OCI-LY3 (cell line): ENCODE measurements at regions not wholly inside any gene's neighbourhood (a gene's known extent, or its start where the extent isn't known, plus 50 kb on each side); places are given as distances from the start of the nearest gene placed in this dataset.

ENCODE experiments used
- H2AFZ ChIP-seq: fragments of 200-600, 300-600 bp; shearing (Covaris generic); 2 replicates; pipeline ENCODE4 v1.6.0; 2014; ENCODE audit warnings: antibody characterized with exemption, low read depth, low read length
- H3K27ac ChIP-seq: fragments of 200-600, 300-600 bp; sonication (generic); 2 replicates; pipeline ENCODE4 v1.5.1; 2014; ENCODE audit warnings: mild to moderate bottlenecking, low read length, moderate library complexity, mixed read lengths
- H3K27me3 ChIP-seq: fragments of 200-600, 300-600 bp; sonication (generic); 2 replicates; pipeline ENCODE4 v1.6.1; 2014; ENCODE audit warnings: low read depth, low read length, mixed read lengths
- H3K36me3 ChIP-seq: fragments of 200-600, 300-600 bp; sonication (generic); replicated peaks from 2 replicates; pipeline ENCODE3; 2014; ENCODE audit warnings: low read depth, low read length, mixed read lengths
- H3K4me1 ChIP-seq: fragments of 300-600, 200-600 bp; sonication (generic); 2 replicates; pipeline ENCODE4 v1.6.1; 2014; ENCODE audit warnings: low read length, mixed read lengths
- H3K4me2 ChIP-seq: fragments of 200-600, 300-600 bp; sonication (generic); 2 replicates; pipeline ENCODE4 v1.6.1; 2014; ENCODE audit warnings: low read length, mixed read lengths
- H3K4me3 ChIP-seq: fragments of 300-600, 200-600 bp; sonication (generic); 2 replicates; pipeline ENCODE4 v1.5.1; 2014; ENCODE audit warnings: antibody characterized with exemption, mild to moderate bottlenecking, low read length, moderate library complexity
- H3K79me2 ChIP-seq: fragments of 300-600, 200-600 bp; shearing (Covaris generic); 2 replicates; pipeline ENCODE4 v1.6.1; 2014; ENCODE audit warnings: mild to moderate bottlenecking, low read length, mixed read lengths
- H3K9ac ChIP-seq: fragments of 300-600, 200-600 bp; shearing (Covaris generic); 2 replicates; pipeline ENCODE4 v1.6.0; 2014; ENCODE audit warnings: mild to moderate bottlenecking, low read length, moderate library complexity
- H3K9me3 ChIP-seq: fragments of 200-600, 300-600 bp; shearing (Covaris generic); 2 replicates; pipeline ENCODE4 v1.6.1; 2014; ENCODE audit warnings: low read length, mixed read lengths; ENCODE audit not compliant: insufficient read depth
- H4K20me1 ChIP-seq: fragments of 200-600, 300-600 bp; sonication (generic); 2 replicates; pipeline ENCODE4 v1.6.1; 2016; ENCODE audit warnings: low read length, mixed read lengths; ENCODE audit not compliant: insufficient read depth
- EZH2phosphoT487 ChIP-seq: fragments of 200-600 bp; shearing (Covaris generic); IDR thresholded peaks from 2 replicates; pipeline ENCODE4 v1.6.1; 2018; ENCODE audit warnings: antibody characterized with exemption, mixed run types, low read depth
- TF ChIP-seq, protein P1 (sequence below): fragments of 200-600, 300-600 bp; sonication (generic); IDR thresholded peaks from 2 replicates; pipeline ENCODE4 v1.5.1; 2014; ENCODE audit warnings: antibody characterized with exemption, low read length, low read depth

DNA sequence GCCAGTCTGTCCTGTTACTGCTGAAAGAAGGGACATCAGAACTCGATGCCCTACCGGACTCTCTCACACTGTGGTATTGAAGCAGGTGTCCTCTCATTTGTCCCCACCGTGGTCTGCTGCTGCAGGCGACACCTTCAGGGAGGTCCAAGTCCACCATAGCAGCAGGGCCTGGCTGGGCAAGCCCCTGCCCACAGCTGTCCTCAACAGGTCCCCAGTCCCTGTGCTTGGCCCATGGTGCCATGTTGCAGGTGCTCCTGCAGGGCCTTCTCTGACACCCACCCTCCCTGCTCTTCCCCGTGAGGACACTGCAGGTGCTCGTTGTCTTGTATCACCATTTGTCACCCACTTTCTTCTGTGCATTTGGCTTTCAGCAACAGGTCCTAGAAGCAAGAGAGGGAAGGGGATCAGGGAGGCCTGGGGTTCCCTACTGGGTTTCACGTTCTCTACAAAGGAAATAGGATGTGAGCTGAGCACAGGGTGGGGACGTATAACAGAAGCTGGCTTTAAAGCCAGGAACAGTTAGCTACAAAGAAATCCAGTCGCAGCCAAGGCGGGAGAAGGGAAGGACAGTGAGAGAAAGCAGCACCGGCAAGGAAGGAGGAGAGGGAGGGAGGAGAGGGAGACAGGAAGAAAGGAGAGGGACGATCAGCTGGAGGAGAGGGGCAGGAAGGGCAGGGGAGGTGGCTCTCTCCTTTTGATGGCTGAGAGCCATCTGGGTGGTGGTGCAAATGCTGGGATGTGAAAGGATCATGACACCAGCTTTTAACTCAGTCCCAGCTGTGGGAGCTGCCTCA is 117.7 kb upstream of the FRMD4A start:
- H3K4me2 ChIP-seq, result no peak overlapping the region

DNA sequence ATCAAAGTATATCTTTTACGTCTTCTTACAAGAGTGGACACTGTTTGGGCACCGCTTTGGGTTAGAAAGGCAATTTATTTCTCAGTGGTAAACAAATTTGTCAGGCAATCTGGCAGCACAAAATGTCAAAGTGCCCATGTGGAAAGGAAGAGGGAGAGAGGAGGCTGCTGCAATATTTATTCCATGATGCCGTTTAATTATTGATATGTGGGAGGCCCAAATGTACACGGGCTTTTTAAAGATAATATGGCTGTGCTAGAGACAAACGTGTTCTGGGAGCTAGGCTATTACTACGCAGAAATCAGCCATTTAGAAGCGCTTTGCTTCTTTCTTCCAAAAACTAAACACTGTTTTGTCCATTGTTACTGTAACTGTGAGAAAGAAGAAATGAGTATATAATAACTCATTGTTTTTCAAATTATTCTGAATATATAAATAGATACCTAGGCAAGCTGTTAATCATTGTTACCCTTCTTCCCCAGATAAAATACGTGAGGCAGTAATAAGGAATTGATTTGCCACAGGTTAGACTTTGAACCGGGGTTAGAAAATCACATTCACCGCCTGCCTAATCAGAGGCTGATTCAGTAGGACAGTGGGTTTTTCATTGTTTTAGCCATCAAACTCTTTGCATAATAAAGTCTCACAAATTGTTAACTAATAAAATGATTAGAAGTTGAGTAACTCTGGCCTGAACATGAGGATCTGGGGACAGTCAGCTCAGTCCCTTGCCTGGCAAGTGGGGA is 116.5 kb upstream of the FRMD4A start:
- Histone ChIP-seq H3K79me2 (no peaks in the 10 kb centered on the region), H3K4me2 (no peak overlapping the region), H3K27me3 (peaks cover 9% of the 10 kb centered on the region), H3K4me3 (no peak overlapping the region), H3K4me1 (no peaks in the 10 kb centered on the region), H3K36me3 (no peaks in the 10 kb centered on the region), H3K9ac (no peak overlapping the region), H3K9me3 (no peaks in the 10 kb centered on the region), H2AFZ (no peak overlapping the region), H3K27ac (no peak overlapping the region), H4K20me1 (no peaks in the 10 kb centered on the region)
- TF ChIP-seq EZH2phosphoT487, result no peak

More for the DNA sequence above, 117.7 kb upstream of the FRMD4A start:
- TF ChIP-seq, protein P1, sequence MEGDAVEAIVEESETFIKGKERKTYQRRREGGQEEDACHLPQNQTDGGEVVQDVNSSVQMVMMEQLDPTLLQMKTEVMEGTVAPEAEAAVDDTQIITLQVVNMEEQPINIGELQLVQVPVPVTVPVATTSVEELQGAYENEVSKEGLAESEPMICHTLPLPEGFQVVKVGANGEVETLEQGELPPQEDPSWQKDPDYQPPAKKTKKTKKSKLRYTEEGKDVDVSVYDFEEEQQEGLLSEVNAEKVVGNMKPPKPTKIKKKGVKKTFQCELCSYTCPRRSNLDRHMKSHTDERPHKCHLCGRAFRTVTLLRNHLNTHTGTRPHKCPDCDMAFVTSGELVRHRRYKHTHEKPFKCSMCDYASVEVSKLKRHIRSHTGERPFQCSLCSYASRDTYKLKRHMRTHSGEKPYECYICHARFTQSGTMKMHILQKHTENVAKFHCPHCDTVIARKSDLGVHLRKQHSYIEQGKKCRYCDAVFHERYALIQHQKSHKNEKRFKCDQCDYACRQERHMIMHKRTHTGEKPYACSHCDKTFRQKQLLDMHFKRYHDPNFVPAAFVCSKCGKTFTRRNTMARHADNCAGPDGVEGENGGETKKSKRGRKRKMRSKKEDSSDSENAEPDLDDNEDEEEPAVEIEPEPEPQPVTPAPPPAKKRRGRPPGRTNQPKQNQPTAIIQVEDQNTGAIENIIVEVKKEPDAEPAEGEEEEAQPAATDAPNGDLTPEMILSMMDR, result no peak
- TF ChIP-seq EZH2phosphoT487, result no peak
- Histone ChIP-seq H4K20me1 (no peaks in the 10 kb centered on the region), H3K27me3 (peaks cover 9% of the 10 kb centered on the region), H3K27ac (no peak overlapping the region), H3K9me3 (no peaks in the 10 kb centered on the region), H2AFZ (no peak overlapping the region), H3K36me3 (no peaks in the 10 kb centered on the region), H3K4me1 (no peaks in the 10 kb centered on the region), H3K79me2 (no peaks in the 10 kb centered on the region), H3K9ac (no peak overlapping the region), H3K4me3 (no peak overlapping the region)

DNA sequence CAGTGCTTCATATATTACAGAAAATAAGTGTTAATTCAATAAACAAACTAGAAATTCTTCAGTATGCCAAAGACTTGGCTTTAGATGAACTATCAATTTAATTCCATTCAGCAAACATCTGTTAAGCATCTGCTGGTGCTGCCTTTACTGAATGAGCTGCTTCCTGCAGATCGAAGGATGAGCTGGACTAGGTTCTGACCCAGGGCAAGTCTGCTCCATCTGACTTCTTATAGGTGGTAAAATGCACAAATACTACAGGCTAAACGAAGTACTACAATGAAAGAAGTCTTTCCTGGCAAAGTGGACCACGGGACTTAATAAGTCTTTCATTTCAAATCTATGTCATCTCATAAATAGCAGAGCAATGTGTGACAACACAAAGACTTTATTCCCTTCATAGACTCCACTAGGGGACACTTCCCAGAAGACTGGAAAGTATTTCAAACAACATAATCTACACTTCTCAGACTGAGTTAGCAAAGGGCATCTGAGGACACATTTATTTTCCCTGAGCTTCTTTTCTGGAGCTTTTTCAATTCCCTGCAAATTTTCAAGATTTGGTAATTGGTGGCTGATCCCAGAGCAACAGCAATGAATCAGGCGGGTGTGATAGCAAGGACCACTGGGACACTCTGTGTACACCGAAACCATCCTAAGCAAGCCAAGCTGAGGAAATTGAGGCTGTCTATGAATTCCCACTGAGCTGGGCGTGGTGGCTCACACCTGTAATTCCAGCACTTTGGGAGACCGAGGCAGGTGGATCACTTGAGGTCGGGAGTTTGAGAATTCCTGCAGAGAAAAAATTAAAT is 108.9 kb upstream of the FRMD4A start:
- Histone ChIP-seq H3K27me3 (peaks cover 15% of the 10 kb centered on the region), H4K20me1 (no peaks in the 10 kb centered on the region), H3K27ac (no peak overlapping the region), H2AFZ (no peak overlapping the region), H3K36me3 (no peaks in the 10 kb centered on the region), H3K4me2 (no peak overlapping the region), H3K9ac (no peak overlapping the region), H3K9me3 (no peaks in the 10 kb centered on the region), H3K4me3 (no peak overlapping the region), H3K79me2 (no peaks in the 10 kb centered on the region), H3K4me1 (no peaks in the 10 kb centered on the region)
- no peak for TF ChIP-seq EZH2phosphoT487
- TF ChIP-seq, protein P1, result no peak

DNA sequence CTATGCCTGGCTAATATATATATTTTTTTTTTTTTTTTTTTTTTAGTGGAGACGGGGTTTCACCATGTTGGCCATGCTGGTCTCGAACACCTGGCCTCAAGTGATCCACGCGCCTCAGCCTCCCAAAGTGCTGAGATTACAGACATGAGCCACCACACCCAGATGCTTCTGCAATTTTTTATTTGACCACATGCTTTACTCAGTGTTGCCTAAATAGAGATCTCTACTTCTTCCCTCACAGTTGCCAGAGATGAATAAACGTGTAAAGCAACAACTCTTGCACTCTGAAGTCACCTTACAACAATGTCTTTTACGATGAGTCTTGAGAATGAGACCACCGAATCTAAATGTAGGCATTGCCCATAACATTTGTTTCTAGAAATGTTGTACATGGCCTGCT is 107.9 kb upstream of the FRMD4A start:
- H3K9ac ChIP-seq, result no peak overlapping the region
- no peaks in the 10 kb centered on the region for H3K4me1 ChIP-seq
- TF ChIP-seq, protein P1, result no peak
- no peak for TF ChIP-seq EZH2phosphoT487
- no peaks in the 10 kb centered on the region for H3K9me3 ChIP-seq
- H3K79me2 ChIP-seq, result no peaks in the 10 kb centered on the region
- no peak overlapping the region for H3K27ac ChIP-seq
- no peak overlapping the region for H3K4me2 ChIP-seq
- H3K36me3 ChIP-seq, result no peaks in the 10 kb centered on the region
- H4K20me1 ChIP-seq, result no peaks in the 10 kb centered on the region
- H2AFZ ChIP-seq, result no peak overlapping the region
- H3K27me3 ChIP-seq, result peaks cover 15% of the 10 kb centered on the region
- H3K4me3 ChIP-seq, result no peak overlapping the region
